ENCODE measurements at regions not wholly inside any gene's neighbourhood (a gene's known extent, or its start where the extent isn't known, plus 50 kb on each side); places are given as distances from the start of the nearest gene placed in this dataset.
"Not testable (repeated sequence)": the region's sequence is repeated elsewhere in the genome, so short reads cannot be mapped to it uniquely, and the experiment has no call there.

DNA sequence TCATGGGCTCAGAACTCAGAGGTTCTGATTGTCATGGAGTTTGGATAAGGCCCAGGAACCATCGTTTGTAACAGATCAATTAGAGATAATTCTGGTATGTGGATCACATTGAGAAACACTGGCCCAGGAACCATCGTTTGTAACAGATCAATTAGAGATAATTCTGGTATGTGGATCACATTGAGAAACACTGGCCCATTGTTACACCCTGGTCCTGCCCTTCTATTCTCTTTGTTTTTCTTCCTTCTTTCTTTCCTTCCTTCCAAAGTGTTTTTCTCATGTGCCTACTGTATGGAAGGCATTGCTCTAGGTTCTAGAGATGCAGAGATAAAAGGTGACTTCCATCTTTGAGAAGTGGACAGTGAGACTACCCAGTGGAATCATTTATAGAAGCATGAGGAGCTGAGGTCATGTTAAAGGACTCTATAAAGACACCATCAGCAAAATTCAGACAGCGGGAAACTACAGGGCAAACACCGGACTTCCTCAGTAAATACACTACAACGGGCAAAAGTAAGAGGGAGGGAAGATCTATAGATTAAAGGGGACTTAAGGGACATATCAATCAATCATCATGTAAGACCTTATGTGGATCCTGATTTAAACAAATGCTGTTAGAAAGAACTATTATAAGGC, 153.8 kb downstream of the UNC5CL start:
- no peak for DNase-seq (ENCODE audit: low read depth)

DNA sequence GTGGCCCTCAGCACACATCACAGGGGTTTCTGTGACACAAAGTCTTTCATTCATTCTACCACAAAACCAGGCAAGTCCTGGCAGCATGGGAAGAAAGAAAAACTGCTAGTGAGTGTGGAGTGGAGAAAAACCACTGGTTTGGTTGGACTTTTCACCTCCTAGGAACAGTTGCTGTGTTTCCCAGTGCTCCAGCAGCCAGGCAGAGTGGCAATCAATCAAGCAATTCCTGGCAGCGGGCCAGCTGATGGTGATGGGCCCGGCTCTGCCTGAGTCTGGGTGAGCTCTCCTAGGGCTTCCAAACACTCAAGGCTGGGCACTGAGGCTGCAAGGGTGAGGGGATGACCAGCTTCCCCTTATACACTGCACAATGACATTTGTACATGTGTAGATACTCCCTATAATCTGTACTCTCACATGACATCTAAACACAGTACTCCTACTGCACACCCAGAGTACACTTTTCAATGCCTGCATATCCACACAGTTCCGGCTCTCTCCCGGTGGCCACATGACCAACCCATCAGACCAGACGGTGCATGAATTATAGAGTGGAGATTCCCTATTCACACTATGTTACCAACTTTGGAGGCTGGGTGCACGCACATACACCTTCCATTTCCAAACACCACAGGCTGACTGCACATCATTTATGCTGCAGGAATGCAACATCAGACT, 156.6 kb downstream of the UNC5CL start:
- no peak for DNase-seq (ENCODE audit: low read depth)

DNA sequence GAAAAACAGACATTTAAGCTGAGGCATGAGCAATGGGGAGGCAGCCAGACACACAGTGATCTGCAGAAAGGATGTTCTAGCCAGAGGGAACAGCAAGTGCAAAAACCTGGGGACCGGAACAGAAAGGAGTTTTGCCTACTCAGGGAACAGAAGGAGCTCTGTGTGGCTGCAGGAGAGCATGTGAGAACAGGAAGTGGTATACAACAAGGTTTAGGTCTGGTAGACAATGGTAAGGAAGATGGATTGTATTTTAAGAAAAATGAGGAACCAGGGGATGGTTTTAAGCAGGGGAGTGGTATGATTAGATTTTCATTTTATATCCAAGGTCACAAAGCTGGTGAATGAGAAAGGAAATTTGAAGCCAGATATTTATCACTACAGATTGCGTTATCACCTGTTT, 157.5 kb downstream of the UNC5CL start:
- DNase-seq (ENCODE audit: low read depth): no peak

DNA sequence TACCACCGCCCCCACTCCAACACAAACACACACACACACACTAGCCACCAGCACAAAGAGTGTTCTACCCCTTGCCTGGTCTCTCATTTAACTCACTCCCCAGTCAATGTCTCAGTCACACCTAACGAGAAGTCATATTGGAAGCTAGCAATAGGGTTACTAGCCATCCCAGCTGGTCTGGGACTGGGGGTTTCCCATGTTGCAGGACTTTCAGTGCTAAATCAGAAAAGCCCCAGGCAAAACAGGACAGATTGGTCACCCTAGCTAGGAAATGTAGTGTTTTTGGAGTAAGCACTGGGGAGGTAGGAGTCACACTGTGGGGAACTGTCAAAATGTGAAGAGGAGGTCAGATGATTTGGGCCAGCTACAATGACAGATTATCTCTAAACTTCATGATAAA, 158.1 kb downstream of the UNC5CL start:
- DNase-seq (ENCODE audit: low read depth): no peak

DNA sequence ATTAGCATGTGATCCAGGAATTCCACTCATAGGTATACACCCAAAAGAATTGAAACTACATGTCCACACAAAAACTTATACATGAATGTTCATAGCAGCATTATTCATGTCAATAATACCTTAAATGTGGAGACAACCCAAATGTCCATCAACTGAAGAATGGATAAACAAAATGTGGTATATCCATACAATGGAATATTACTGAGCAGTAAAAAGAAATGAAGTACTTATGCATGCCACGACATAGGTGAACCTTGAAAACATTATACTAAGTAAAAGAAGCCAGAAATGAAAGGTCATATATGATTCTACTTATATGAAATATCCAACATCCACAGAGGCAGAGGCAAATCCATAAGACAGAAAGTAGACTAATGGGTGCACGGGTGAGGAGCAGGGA, 159.9 kb downstream of the UNC5CL start:
- no peak for DNase-seq (ENCODE audit: low read depth)

DNA sequence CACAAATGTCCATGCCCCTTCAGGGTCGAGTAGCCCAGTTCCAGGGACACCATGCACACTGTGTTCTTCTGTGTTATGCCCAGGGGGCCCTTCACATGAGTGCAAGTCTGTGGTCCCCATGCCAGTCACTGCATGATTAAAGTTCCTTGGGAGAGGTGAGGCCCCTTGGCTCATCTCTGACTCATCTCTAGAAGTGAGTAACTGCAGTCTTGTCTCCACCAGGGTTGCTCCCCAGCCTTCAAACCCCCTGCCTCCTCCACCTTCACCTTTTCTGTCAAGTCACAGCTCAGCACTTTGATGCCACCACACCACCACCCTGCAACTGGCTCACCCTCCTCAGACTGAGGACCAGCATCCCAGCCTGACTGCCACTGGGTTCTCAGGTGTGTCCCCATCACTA, 161.7 kb downstream of the UNC5CL start:
- DNase-seq (ENCODE audit: low read depth): no peak

DNA sequence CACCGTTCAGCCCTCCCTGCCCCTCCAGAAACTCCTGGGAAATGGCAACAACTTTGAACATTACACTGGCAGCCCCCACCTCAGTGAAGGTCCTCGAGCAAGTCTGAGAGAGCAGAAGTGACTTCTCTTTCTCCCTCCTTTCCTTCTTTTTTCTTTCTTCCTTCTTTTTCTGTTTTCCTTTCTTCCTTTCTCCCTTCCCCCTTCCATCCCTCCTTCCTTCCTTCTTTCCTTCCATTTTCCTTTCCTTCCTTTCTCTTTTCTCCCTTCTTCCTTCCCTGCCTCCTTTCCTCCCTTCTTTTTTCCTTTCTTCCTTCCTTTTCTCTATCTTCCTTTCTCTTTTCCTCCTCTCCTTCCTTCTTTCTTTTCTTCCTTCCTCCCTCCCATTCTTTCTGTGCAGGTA, 162.7 kb downstream of the UNC5CL start:
- DNase-seq (ENCODE audit: low read depth): no peak

DNA sequence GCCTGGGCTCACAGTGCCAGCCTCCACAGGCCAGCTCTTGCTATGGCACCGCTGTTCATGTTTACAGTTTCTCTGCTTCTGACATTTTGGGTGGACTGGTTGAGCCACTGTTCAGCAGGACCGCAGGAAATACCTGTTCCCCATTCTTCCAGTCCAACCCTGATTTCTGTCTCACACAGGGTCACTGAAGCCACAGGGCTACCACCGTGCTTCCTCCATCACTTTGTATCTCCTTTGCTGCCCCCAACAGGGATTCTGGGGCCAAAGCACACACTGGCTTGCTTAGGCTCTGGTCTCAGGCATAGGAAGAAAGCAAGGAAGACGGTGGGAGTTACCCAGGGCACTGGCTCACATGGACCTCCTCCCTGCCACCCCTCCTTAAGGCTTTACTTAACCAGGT, 164.5 kb downstream of the UNC5CL start:
- no peak for DNase-seq (ENCODE audit: low read depth)

DNA sequence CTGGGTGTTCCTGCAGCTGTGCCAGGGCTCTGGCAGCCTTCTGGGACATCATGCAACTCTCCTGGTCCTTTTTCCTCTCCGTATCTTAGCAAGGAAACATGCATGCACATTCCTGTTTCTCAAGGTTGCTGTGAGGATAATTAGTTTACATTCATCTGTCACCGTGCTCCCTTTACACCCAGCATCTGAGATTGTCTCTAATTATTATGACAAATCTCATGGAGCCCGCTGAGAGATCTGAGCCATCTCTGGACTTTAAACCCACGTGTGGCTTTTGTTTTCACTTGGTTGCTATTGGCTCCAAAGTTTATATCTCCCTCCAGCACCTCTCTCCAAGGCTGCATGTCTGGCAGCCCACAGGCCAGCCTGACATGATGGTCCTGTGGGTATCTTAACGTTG, 167.6 kb downstream of the UNC5CL start:
- DNase-seq (ENCODE audit: low read depth): no peak

DNA sequence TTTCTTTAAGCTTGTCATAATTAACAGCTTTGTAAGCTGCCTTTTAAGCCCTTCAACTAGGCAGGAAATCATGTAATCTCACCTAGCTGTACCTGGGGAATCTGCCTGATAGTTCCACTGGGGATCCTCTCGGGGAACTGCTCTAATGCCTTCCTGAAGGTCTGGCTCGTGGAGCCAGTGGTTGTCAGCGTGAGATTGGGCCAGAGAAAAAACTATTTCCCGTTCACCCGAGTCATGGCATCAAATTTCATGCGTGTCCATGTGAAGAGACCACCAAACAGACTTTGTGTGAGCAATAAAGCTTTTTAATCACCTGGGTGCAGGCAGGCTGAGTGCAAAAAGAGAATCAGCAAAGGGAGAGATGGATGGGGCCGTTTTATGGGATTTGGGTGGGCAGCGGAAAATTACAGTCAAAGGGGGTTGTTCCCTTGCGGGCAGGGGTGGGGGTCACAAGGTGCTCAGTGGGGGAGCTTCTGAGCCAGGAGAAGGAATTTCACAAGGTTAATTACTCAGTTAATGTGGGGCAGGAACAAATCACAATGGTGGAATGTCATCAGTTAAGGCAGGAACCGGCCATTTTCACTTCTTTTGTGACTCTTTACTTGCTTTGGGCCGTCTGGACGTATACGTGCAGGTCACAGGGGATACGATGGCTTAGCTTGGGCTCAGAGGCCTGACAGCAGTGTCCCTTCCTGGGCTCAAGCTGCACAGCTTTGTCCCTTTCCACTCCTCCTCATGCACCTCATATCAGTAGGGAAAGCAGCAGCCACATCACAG, 170.7 kb downstream of the UNC5CL start:
- DNase-seq (ENCODE audit: low read depth): not testable (repeated sequence)

DNA sequence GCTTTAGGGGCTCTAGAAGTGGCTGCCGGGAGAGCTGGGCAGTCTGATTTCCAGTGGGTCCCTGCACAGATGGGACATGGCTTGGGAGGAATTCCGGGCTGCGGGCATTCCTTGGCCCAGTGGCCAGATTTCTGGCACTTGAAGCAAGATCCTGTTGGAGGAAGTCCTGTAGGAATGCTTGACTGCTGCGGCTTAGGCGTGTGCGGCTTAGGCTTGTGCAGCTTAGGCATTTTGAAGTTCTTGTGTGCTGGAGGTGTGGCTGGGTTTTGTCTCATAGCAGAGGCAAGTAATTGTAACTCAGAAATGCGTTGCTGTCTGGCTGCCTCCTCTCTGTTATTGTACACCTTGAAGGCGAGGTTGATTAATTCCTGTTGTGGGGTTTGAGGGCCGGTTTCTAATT, 171.5 kb downstream of the UNC5CL start:
- not testable (repeated sequence) for DNase-seq (ENCODE audit: low read depth)

DNA sequence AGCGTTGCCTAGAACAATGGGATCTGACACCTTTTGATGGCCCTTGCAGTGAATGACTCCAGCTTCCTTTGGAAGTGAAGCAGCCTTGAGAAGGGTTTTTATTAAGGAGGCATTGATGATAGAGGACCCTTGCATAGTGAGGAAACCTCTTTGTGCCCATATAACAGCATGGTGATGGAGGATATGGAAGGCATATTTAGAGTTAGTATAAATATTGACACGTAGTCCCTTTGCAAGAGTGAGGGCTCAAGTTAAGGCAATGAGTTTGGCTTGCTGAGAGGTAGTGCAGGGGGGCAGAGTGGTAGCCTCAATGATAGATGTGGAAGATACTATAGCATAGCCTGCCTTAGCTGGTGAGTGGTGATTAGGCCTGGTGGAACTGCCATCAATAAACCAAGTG, 173.8 kb downstream of the UNC5CL start:
- not testable (repeated sequence) for DNase-seq (ENCODE audit: low read depth)

DNA sequence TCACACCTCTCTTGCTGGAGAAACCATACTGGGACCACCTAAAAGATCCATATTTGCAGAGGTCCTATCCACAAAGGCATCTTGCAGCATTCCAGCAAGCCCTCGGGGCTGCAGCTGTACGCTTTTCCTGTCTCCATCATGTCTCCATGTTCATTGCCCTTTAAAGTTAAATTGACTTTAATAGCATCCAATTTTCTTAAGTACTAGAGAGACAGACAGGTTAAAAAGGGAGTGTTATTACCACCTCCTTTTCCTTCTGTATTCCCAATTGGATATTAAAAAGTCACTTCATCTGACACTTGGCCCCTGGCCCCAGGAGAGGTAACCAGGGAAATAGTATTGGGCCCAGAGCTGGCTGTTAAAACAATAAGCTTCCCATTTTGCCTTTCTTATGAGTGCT, 178.6 kb downstream of the UNC5CL start:
- DNase-seq (ENCODE audit: low read depth): no peak

DNA sequence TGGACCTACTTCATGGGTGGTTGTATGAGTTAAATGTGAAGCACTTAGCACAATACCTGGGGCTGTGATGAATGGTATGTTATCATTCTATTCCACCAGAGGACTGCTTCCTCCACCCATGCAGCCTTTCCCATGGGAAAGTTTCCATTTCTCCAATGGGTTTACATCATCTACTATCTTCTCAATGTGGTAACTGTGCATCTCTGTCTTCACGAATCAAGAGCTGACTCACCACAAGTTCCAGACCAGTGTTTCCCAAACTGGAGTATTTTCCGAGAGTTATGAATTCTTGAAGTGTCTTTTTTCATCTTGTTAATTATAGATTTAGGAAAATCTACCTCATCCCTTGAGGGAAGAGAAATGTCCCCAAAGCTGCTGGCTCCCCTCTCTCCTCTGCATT, 182.8 kb downstream of the UNC5CL start:
- DNase-seq (ENCODE audit: low read depth): no peak

DNA sequence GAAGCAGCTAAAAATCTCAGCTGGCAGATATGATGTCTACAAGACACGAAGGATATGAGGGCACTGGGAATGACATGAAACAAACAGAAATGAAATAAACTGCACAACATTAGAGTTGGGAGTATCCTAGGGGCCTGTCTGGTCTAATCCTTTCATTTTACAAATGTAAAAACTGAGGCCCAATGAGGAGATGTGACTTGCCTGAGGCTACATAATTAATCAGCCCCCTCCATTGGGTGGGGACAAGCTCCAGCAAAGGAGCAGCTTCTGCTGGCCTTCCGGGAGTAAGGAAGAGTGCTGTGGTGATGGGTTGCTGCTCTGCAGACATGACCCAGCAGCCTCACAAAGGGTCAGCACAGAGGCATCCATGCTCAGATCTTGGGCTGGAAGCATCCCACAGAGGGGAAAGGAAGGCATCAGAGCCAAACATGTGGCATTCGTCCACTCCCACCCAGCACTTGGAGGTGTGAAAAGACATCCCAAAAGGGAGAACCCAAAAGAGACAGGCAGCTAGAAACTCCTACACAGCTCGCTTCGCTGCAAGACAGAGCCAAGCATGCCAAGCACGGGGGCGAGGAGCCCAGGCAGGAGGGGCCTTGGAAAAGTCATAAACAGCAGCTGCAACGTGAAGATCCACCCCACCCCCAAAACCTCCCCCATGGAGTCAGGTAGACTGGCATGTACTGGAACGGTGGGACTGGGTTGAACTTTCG, 183.7 kb downstream of the UNC5CL start:
- DNase-seq (ENCODE audit: low read depth): no peak

DNA sequence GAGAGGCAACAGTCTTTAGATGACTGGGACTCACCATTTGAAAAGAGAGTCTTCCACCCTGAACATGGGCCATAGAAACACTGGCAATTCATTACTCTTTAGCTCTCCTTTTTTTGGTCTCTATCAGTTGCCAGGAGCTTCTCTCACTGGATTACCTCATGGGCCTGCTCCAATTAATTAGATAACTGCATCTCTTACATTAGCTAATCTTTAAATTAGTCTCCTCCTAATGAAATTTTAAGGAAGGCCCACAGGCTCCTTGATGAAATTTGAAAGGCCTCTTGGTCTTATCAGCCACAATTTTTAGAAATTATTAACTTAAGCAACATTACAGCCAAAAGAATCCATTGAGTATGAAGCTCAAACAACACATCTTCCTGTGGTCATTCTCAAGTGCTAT, 184.4 kb downstream of the UNC5CL start:
- no peak for DNase-seq (ENCODE audit: low read depth)

DNA sequence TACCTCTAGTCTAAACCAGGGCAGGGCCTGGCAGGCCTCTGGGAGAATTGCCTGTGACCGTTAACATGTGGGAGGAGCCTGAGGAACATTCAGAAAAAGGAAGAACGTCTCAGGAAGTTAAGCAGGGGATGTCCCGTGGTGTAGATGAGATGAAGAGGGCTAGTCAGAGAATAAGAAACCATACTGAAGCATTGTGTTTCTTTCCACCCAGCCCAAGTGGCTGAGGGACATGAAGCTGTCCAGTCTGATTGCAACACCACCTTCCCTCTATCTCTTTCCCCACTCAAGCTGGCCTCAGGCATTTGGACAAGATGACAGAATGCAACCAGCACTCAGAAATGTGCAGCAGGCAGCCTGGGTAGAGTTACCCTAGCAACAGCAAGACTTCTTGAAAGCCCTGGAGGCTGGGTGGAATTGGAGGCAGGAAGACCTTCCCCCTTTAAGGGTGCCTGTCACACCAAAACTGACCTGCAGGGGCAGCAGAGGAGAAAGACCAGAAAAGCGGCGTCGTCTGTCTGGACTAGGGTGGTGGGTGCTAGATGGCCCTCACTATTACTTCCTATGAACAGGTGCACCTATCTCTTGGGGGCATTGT, 186.1 kb downstream of the UNC5CL start:
- DNase-seq (ENCODE audit: low read depth): no peak

DNA sequence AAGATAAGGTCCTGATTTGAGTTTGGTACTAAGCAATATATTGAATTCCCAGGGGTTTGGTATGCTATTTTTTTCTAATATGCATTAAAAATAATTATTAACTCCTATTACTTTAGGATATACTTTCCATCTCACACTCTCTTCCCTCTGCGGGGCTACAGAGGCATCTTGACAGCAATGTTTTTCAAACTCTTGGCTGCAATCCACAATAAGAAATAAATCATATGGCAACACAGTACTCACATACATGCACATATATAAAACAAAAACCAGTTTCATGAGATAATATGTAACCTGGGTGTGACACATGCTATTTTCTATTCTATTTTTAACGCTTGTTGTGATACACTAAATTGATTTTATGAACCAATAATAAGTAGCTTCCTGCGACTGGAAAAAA, 189.5 kb downstream of the UNC5CL start:
- no peak for DNase-seq (ENCODE audit: low read depth)

DNA sequence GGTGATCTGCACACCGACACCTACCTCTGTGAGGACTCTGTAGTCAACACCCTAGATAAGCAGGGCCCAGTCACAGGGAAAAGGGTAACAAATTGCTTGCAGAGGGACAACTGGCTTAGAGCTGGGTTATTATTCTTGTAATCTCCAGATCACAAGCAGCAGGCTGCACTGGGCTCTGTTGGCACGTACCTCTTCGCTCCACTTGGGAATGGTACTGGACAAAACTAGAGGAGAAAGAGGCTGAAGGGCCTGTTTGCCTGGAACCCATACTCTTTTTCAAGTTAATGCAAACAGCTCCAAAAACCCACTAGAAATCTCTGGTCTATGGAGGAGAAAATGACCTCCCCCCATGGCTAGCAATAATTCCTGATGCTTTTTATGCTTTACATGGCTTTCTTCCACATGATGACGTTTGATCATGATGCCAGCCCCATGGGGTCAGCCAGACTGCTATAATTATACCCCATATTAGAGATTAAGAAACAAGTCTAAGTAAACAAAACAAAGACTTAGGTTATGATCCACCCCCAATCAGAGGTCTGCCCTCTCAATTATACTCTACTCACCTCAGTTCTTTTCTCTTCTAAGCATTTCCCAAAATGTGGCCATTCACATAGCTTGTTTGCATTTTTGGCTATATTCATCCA, 190.0 kb downstream of the UNC5CL start:
- no peak for DNase-seq (ENCODE audit: low read depth)

DNA sequence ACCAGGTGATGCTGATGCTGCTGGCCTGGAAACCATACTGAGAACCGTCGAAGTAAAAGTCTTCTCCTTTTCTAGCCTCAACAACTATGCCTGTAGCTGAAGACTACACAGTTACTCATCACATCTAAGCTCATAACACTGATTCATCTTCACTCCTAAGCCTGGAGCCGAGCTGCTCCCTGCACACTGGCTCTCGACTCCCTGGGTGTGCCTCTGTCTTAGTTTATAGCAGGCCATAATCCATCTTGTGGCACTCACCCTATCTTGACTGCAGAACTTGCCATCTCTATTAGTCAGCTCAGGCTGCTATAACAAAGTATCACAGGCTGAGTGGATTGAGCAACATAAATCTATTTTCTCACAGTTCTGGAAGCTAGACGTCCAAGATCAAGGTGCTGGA, 191.0 kb downstream of the UNC5CL start:
- DNase-seq (ENCODE audit: low read depth): no peak

DNA sequence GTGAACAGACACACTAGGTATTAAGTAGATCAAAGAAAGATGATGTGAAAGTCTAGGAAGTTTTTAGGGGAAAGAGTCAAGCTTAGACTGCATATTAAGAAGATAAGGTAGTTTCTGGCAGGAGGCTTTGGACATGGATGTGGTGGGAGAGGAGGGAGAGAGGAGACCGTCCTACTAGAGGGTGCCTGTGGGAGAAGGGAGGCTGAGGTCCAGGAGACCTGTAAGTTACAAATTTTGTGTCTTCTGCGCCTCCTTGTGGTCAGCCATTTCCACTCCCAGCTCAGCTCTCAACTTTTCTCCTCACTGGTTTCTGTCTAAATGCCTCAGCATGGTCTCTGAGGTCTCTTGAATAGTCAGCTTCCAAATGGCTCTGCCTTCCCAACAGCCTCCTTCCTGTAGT, 193.5 kb downstream of the UNC5CL start:
- peak; percentile 10 for DNase-seq (ENCODE audit: low read depth)

DNA sequence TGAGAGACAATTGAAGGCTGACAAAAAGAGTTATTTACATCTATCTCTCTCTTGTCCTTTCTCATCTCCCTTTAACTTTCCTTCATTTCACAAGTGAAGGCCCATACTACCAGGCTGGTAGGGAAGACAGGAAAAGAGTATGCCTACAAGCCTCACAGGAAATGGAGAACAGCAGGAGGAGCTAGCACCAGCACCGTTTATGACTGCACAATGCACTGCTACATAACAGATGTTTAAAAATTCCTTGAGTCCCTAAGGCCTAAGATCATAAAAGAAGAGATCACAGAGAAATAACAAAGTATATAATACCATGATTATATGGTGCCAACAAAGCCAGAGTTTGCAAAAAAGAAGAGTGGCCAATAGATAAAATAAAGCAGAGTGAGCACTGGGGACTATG, 194.8 kb downstream of the UNC5CL start:
- no peak for DNase-seq (ENCODE audit: low read depth)
